H1 (cell line): ENCODE measurements at regions not wholly inside any gene's neighbourhood (a gene's known extent, or its start where the extent isn't known, plus 50 kb on each side); places are given as distances from the start of the nearest gene placed in this dataset.

Experiments used
- CTCF ChIA-PET: fragments of 300-600 bp; sonication (Branson Sonifier 250); formaldehyde crosslinking; loops from one replicate; lab custom pipeline; 2021; ENCODE audit not compliant: partially characterized antibody; lab: Charles Lee
- POLR2A ChIA-PET: fragments of 300-600 bp; sonication (Branson Sonifier 250); formaldehyde crosslinking; loops from one replicate; lab custom pipeline; 2021; ENCODE audit warnings: inconsistent platforms; ENCODE audit not compliant: partially characterized antibody; lab: Charles Lee
- DNase-seq, 2 experiments: peaks; one replicate each; pipeline versions ENCODE4 v3.0.0 to v3.0.0-alpha.2; 2010 to 2022; ENCODE audit warnings: low spot score in 2 of 2, low read depth in 1 of 2, mixed read lengths in 1 of 2
- FAIRE-seq: peaks from 2 replicates; lab custom pipeline; 2011; peaks lifted over from hg19 to GRCh38; lab: Jason Lieb, UNC
- H2AFZ ChIP-seq: 2 replicates; pipeline ENCODE4 v1.8.1; 2012; ENCODE audit warnings: low read length, inconsistent platforms
- H2AK5ac ChIP-seq: 2 replicates; pipeline ENCODE4 v1.6.1; 2013; ENCODE audit warnings: low read depth, low read length
- H2BK120ac ChIP-seq: replicated peaks from 2 replicates; pipeline ENCODE3; 2013; ENCODE audit warnings: low read depth, low read length, inconsistent platforms
- H2BK12ac ChIP-seq: 2 replicates; pipeline ENCODE4 v1.6.1; 2013; ENCODE audit warnings: low read depth, low read length
- H2BK15ac ChIP-seq: 2 replicates; pipeline ENCODE4 v1.6.1; 2013; ENCODE audit warnings: low read length
- H2BK20ac ChIP-seq: 2 replicates; pipeline ENCODE4 v1.6.1; 2013; ENCODE audit warnings: low read length
- H2BK5ac ChIP-seq: 2 replicates; pipeline ENCODE4 v1.6.1; 2013; ENCODE audit warnings: low read depth, low read length
- H3K14ac ChIP-seq: 2 replicates; pipeline ENCODE4 v1.6.1; 2013; ENCODE audit warnings: inconsistent platforms; ENCODE audit not compliant: insufficient read length
- H3K18ac ChIP-seq: 2 replicates; pipeline ENCODE4 v1.6.1; 2013; ENCODE audit warnings: low read length; ENCODE audit errors: extremely low read depth
- H3K23ac ChIP-seq: 2 replicates; pipeline ENCODE4 v1.6.1; 2013; ENCODE audit warnings: inconsistent platforms; ENCODE audit not compliant: insufficient read length
- H3K23me2 ChIP-seq: 2 replicates; pipeline ENCODE4 v1.6.1; 2013; ENCODE audit warnings: low read depth, low read length
- H3K27ac ChIP-seq: 2 replicates; pipeline ENCODE4 v1.6.1; 2011; ENCODE audit warnings: low read depth, low read length, inconsistent platforms
- H3K27me3 ChIP-seq, 4 experiments: replicated peaks in 1 of 4; 1 replicate in 1 of 4; 2 replicates in 3 of 4; pipeline versions ENCODE4 v1.6.1 to v1.8.1; 2011 to 2013; ENCODE audit warnings: low read length in 3 of 4, mild to moderate bottlenecking in 3 of 4, inconsistent platforms in 2 of 4, mixed read lengths in 2 of 4, moderate library complexity in 1 of 4; ENCODE audit not compliant: control insufficient read depth in 3 of 4, insufficient read depth in 3 of 4; ENCODE audit errors: extremely low read depth in 1 of 4
- H3K36me3 ChIP-seq, 4 experiments: 2 replicates each; pipeline versions ENCODE4 v1.6.1 to v1.8.1; 2011 to 2013; ENCODE audit warnings: mild to moderate bottlenecking in 4 of 4, low read length in 3 of 4, moderate library complexity in 2 of 4, control low read depth in 1 of 4, inconsistent platforms in 1 of 4; ENCODE audit not compliant: insufficient read depth in 4 of 4, control insufficient read depth in 2 of 4
- H3K4ac ChIP-seq: replicated peaks from 2 replicates; pipeline ENCODE3; 2013; ENCODE audit warnings: low read length, low read depth, mixed read lengths, inconsistent platforms; ENCODE audit not compliant: insufficient read length
- H3K4me1 ChIP-seq, 4 experiments: replicated peaks in 1 of 4; 1 replicate in 1 of 4; 2 replicates in 3 of 4; pipeline versions ENCODE4 v1.6.1 to v1.8.1; 2011 to 2013; ENCODE audit warnings: low read length in 3 of 4, inconsistent platforms in 2 of 4, mixed read lengths in 1 of 4; ENCODE audit not compliant: insufficient read depth in 4 of 4, control insufficient read depth in 3 of 4
- H3K4me2 ChIP-seq, 2 experiments: 2 replicates each; pipeline versions ENCODE4 v1.6.1 to v1.8.1; 2011 to 2013; ENCODE audit warnings: low read depth in 2 of 2, low read length in 2 of 2, control low read depth in 1 of 2, inconsistent platforms in 1 of 2, mild to moderate bottlenecking in 1 of 2; ENCODE audit not compliant: insufficient read depth in 1 of 2
- H3K4me3 ChIP-seq, 4 experiments: fragments of 200-600, 300-600 bp in 1 of 4; sonication (generic), shearing (Covaris generic), sonication (Bioruptor Twin) in 1 of 4; 2 replicates each; pipeline versions ENCODE4 v1.5.1 to v1.8.1; 2011 to 2016; ENCODE audit warnings: low read length in 4 of 4, low read depth in 3 of 4, control low read depth in 2 of 4, inconsistent platforms in 2 of 4, mild to moderate bottlenecking in 2 of 4, mixed read lengths in 1 of 4, moderate library complexity in 1 of 4; ENCODE audit not compliant: insufficient read depth in 2 of 4; ENCODE audit errors: extremely low read depth in 1 of 4
- H3K56ac ChIP-seq: replicated peaks from 2 replicates; pipeline ENCODE3; 2013; ENCODE audit warnings: low read depth, mild to moderate bottlenecking, mixed read lengths, low read length, inconsistent platforms; ENCODE audit not compliant: insufficient read length
- H3K79me1 ChIP-seq: 2 replicates; pipeline ENCODE4 v1.6.1; 2013; ENCODE audit warnings: low read depth, low read length, control low read depth
- H3K79me2 ChIP-seq, 2 experiments: 2 replicates each; pipeline versions ENCODE4 v1.6.1 to v1.8.1; 2012 to 2013; ENCODE audit warnings: low read length in 2 of 2, mild to moderate bottlenecking in 2 of 2, inconsistent platforms in 1 of 2; ENCODE audit not compliant: insufficient read depth in 2 of 2, control insufficient read depth in 1 of 2
- H3K9ac ChIP-seq, 4 experiments: replicated peaks in 1 of 4; 1 replicate in 1 of 4; 2 replicates in 3 of 4; pipeline versions ENCODE4 v1.6.1 to v1.8.1; 2011 to 2013; ENCODE audit warnings: low read depth in 3 of 4, low read length in 3 of 4, control low read depth in 2 of 4, mild to moderate bottlenecking in 2 of 4, moderate library complexity in 2 of 4, inconsistent platforms in 1 of 4; ENCODE audit errors: extremely low read depth in 1 of 4
- H3K9me3 ChIP-seq, 2 experiments: 2 replicates each; pipeline versions ENCODE4 v1.6.1 to v1.8.1; 2012 to 2013; ENCODE audit warnings: mild to moderate bottlenecking in 2 of 2, moderate library complexity in 2 of 2, control low read depth in 1 of 2, inconsistent platforms in 1 of 2, low read depth in 1 of 2, low read length in 1 of 2, mixed read lengths in 1 of 2; ENCODE audit not compliant: insufficient read depth in 2 of 2
- H4K20me1 ChIP-seq, 2 experiments: replicated peaks in 1 of 2; 2 replicates each; pipeline versions ENCODE3 to v1.8.1; 2011 to 2013; ENCODE audit warnings: inconsistent platforms in 2 of 2, low read length in 2 of 2, mild to moderate bottlenecking in 1 of 2; ENCODE audit not compliant: insufficient read depth in 2 of 2, control insufficient read depth in 1 of 2
- H4K5ac ChIP-seq: 2 replicates; pipeline ENCODE4 v1.6.1; 2013; ENCODE audit warnings: low read length, low read depth, mixed read lengths, inconsistent platforms; ENCODE audit not compliant: insufficient read length
- H4K8ac ChIP-seq: 2 replicates; pipeline ENCODE4 v1.8.0; 2013; ENCODE audit warnings: mild to moderate bottlenecking, moderate library complexity, low read length, inconsistent platforms; ENCODE audit not compliant: insufficient read depth; ENCODE audit errors: extremely low read depth
- H4K91ac ChIP-seq: replicated peaks from 2 replicates; pipeline ENCODE3; 2013; ENCODE audit warnings: low read length, mixed read lengths, inconsistent platforms; ENCODE audit not compliant: insufficient read length
- ASH2L ChIP-seq: fragments of 200-600, 300-600 bp; sonication (generic); IDR thresholded peaks from one replicate; pipeline ENCODE4 v1.7.1; 2017; ENCODE audit warnings: low read length
- ATF2 ChIP-seq: IDR thresholded peaks from 2 replicates; pipeline ENCODE4 v1.6.1; 2012; ENCODE audit warnings: low read length, inconsistent platforms
- BRCA1 ChIP-seq: IDR thresholded peaks from 2 replicates; pipeline ENCODE4 v1.6.1; 2012; ENCODE audit warnings: low read depth, low read length, improper control_type of control experiment
- EP300 ChIP-seq, 2 experiments: IDR thresholded peaks; 1 replicate in 1 of 2; 2 replicates in 1 of 2; pipeline ENCODE4 v1.6.1; 2011 to 2012; ENCODE audit warnings: low read depth in 2 of 2, low read length in 2 of 2, mild to moderate bottlenecking in 2 of 2, borderline replicate concordance in 1 of 2, inconsistent platforms in 1 of 2, moderate library complexity in 1 of 2
- HDAC2 ChIP-seq, 2 experiments: fragments of 300-600 bp in 1 of 2; sonication (generic) in 1 of 2; IDR thresholded peaks; 2 replicates each; pipeline ENCODE4 v1.6.1; 2011 to 2012; ENCODE audit warnings: low read depth in 2 of 2, low read length in 2 of 2, mild to moderate bottlenecking in 2 of 2, moderate library complexity in 2 of 2, borderline replicate concordance in 1 of 2, inconsistent platforms in 1 of 2
- KDM1A ChIP-seq: fragments of 200-600, 300-600 bp; sonication (generic); IDR thresholded peaks from 2 replicates; pipeline ENCODE4 v1.7.1; 2016; ENCODE audit warnings: mild to moderate bottlenecking, low read length, borderline replicate concordance
- KDM4A ChIP-seq: IDR thresholded peaks from one replicate; pipeline ENCODE4 v1.7.1; 2012; ENCODE audit warnings: low read depth, mild to moderate bottlenecking, moderate library complexity, low read length, inconsistent platforms; ENCODE audit not compliant: severe bottlenecking
- RNF2 ChIP-seq: fragments of 200-900, 300-1000 bp; sonication (generic); IDR thresholded peaks from 2 replicates; pipeline ENCODE4 v1.7.1; 2016; ENCODE audit warnings: borderline replicate concordance, low read depth, mild to moderate bottlenecking, antibody characterized with exemption, low read length; ENCODE audit not compliant: poor library complexity, severe bottlenecking; ENCODE audit errors: missing control alignments
- SP1 ChIP-seq: IDR thresholded peaks from 2 replicates; pipeline ENCODE4 v1.6.1; 2011; ENCODE audit warnings: low read depth, low read length
- TAF1 ChIP-seq: IDR thresholded peaks from 2 replicates; pipeline ENCODE4 v1.6.1; 2011; ENCODE audit warnings: mild to moderate bottlenecking, low read depth, low read length
- TBP ChIP-seq: IDR thresholded peaks from 2 replicates; pipeline ENCODE4 v1.6.1; 2011; ENCODE audit warnings: low read depth, low read length, improper control_type of control experiment
- TCF12 ChIP-seq: IDR thresholded peaks from 2 replicates; pipeline ENCODE4 v1.6.1; 2011; ENCODE audit warnings: low read depth, mild to moderate bottlenecking, low read length
- TEAD4 ChIP-seq: IDR thresholded peaks from 2 replicates; pipeline ENCODE4 v1.6.1; 2012; ENCODE audit warnings: low read depth, low read length, inconsistent platforms, mixed read lengths
- WGBS, 2 experiments: shearing (Covaris generic) in 1 of 2; methylation state at CpG; one replicate each; pipeline versions ENCODE4 v1.1.6 to v1.1.7; 2013 to 2015; ENCODE audit warnings: low lambda C conversion rate in 2 of 2, mixed read lengths in 2 of 2, inconsistent platforms in 1 of 2, low coverage in 1 of 2, missing lambda C conversion rate in 1 of 2; ENCODE audit not compliant: insufficient replicate concordance in 2 of 2, insufficient coverage in 1 of 2, insufficient read length in 1 of 2; ENCODE audit errors: extremely low coverage in 1 of 2, missing lambda C conversion rate in 1 of 2; 5-methylcytosine and 5-hydroxymethylcytosine counted together

DNA sequence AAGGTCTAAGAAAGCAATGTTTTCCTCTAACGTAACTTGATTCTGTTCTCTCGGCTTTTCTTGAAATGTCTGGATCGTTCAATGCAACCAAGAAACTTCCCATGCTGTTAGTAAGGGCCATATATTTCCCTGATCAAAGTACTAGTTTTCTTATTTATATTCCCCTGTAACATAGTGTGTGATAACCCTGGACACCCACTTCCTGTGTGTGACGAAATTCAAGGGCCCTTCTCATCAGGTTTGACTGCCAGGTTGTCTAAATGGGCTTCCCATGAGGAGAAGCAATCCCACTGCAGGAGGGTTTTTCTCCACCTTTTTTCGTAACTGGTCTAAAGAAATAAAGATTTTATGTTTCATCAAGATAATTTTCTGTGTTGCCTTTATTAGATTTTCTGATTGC lies 102.6 kb upstream of the RPS6KA2 start:
- H2BK120ac ChIP-seq: no peak overlapping the region
- H3K23me2 ChIP-seq: no peaks in the 10 kb centered on the region
- H3K4me3 ChIP-seq: no peak overlapping the region
- no peak overlapping the region for H4K91ac ChIP-seq
- CTCF ChIA-PET: interaction anchor here (0.8 kb wide), 1 partner anchor 18 kb away, joined by 3 read pairs; no protein-coding TSS in a partner anchor
- POLR2A ChIA-PET: no interaction called here
- no peaks in the 10 kb centered on the region for H3K27me3 ChIP-seq
- no peak overlapping the region for H2AK5ac ChIP-seq
- H3K79me2 ChIP-seq: no peaks in the 10 kb centered on the region
- H2AFZ ChIP-seq: no peak overlapping the region
- H3K4me1 ChIP-seq: peaks cover 0 to 2% (median 1%) of the 10 kb centered on the region in 4 experiments; a peak in 2 of 7 replicates
- H4K5ac ChIP-seq: no peak overlapping the region
- no peak overlapping the region for H3K23ac ChIP-seq
- no peak overlapping the region for H3K56ac ChIP-seq
- FAIRE-seq (no peak), DNase-seq (no peak)
- no peak overlapping the region for H3K4ac ChIP-seq
- H3K14ac ChIP-seq: no peak overlapping the region
- no peak overlapping the region for H3K18ac ChIP-seq
- no peaks in the 10 kb centered on the region for H4K20me1 ChIP-seq
- 86% methylated on average over 5 of the region's 5 CpGs; no CpG with 5 or more reads in 1 of the 2 experiments for WGBS, 2 experiments
- no peaks in the 10 kb centered on the region for H3K9me3 ChIP-seq
- H2BK12ac ChIP-seq: no peak overlapping the region
- H3K4me2 ChIP-seq: no peak overlapping the region
- H4K8ac ChIP-seq: no peak overlapping the region
- no peak overlapping the region for H2BK20ac ChIP-seq
- H3K9ac ChIP-seq: no peak overlapping the region
- no peaks in the 10 kb centered on the region for H3K36me3 ChIP-seq
- H3K79me1 ChIP-seq: no peaks in the 10 kb centered on the region
- no peak overlapping the region for H3K27ac ChIP-seq
- no peak overlapping the region for H2BK15ac ChIP-seq
- no peak overlapping the region for H2BK5ac ChIP-seq
- TF ChIP-seq KDM4A (no peak), HDAC2 (IDR thresholded peaks at IDR 0.05; ENCODE audit: borderline replicate concordance in 1 of 2, low read depth in 2 of 2, low read length in 2 of 2) (no peak), BRCA1 (no peak), ATF2 (no peak), TAF1 (no peak), KDM1A (no peak), RNF2 (no peak), TEAD4 (no peak), ASH2L (no peak), TBP (no peak), SP1 (no peak), TCF12 (no peak), EP300 (IDR thresholded peaks at IDR 0.05; ENCODE audit: borderline replicate concordance in 1 of 2, low read depth in 2 of 2, low read length in 2 of 2) (no peak)
